Right kidney (tissue), 1 donor: ENCODE measurements at regions not wholly inside any gene's neighbourhood (a gene's known extent, or its start where the extent isn't known, plus 50 kb on each side); places are given as distances from the start of the nearest gene placed in this dataset.
"Not testable (repeated sequence)": the region's sequence is repeated elsewhere in the genome, so short reads cannot be mapped to it uniquely, and the experiment has no call there.

Experiments
- DNase-seq: peaks from one replicate; pipeline ENCODE4 v3.0.0-alpha.2; 2016

GRCh38 chr10:31679936-31680335, 248.7 kb downstream of the ARHGAP12 start:
- no peak for DNase-seq

- no peak for DNase-seq
Measured at GRCh38 chr10:31678575-31679516, 249.8 kb downstream of the ARHGAP12 start.

GRCh38 chr10:31678139-31678536, 250.5 kb downstream of the ARHGAP12 start:
- no peak for DNase-seq

GRCh38 chr10:31677195-31678138, 251.2 kb downstream of the ARHGAP12 start:
- no peak for DNase-seq

- no peak for DNase-seq
Measured at GRCh38 chr10:31675726-31676125, 252.9 kb downstream of the ARHGAP12 start.

- DNase-seq = no peak
Measured at GRCh38 chr10:31669357-31669756, 259.3 kb downstream of the ARHGAP12 start.

GRCh38 chr10:31668326-31668725, 260.3 kb downstream of the ARHGAP12 start:
- DNase-seq = no peak

- DNase-seq = not testable (repeated sequence)
Measured at GRCh38 chr10:31665764-31666279, 262.8 kb downstream of the ARHGAP12 start.

GRCh38 chr10:31664803-31665202, 263.8 kb downstream of the ARHGAP12 start:
- no peak for DNase-seq

GRCh38 chr10:31664071-31664470, 264.6 kb downstream of the ARHGAP12 start:
- not testable (repeated sequence) for DNase-seq

- no peak for DNase-seq
Measured at GRCh38 chr10:31660300-31660699, 268.3 kb downstream of the ARHGAP12 start.

- no peak for DNase-seq
Measured at GRCh38 chr10:31659665-31660064, 269.0 kb downstream of the ARHGAP12 start.

- no peak for DNase-seq
Measured at GRCh38 chr10:31657434-31657872, 271.2 kb downstream of the ARHGAP12 start.

GRCh38 chr10:31656851-31657433, 271.7 kb downstream of the ARHGAP12 start:
- DNase-seq = no peak

- no peak for DNase-seq
Measured at GRCh38 chr10:31652038-31652437, 276.6 kb downstream of the ARHGAP12 start.

- no peak for DNase-seq
Measured at GRCh38 chr10:31650010-31650409, 278.6 kb downstream of the ARHGAP12 start.

GRCh38 chr10:31648966-31649365, 279.7 kb downstream of the ARHGAP12 start:
- DNase-seq = no peak

- no peak for DNase-seq
Measured at GRCh38 chr10:31647861-31648260, 280.8 kb downstream of the ARHGAP12 start.

- DNase-seq = no peak
Measured at GRCh38 chr10:31646519-31646918, 282.1 kb downstream of the ARHGAP12 start.

- no peak for DNase-seq
Measured at GRCh38 chr10:31645786-31646185, 282.8 kb downstream of the ARHGAP12 start.

GRCh38 chr10:31644931-31645633, 283.5 kb downstream of the ARHGAP12 start:
- DNase-seq = no peak

- no peak for DNase-seq
Measured at GRCh38 chr10:31642281-31642680, 286.4 kb downstream of the ARHGAP12 start.
